Nephron (organoid): ENCODE measurements at regions not wholly inside any gene's neighbourhood (a gene's known extent, or its start where the extent isn't known, plus 50 kb on each side); places are given as distances from the start of the nearest gene placed in this dataset.

Source experiments
- H3K27ac Mint-ChIP-seq, 3 experiments: 2 replicates each; pipeline ENCODE4 v1.8.0; 2020; ENCODE audit warnings: mixed read lengths in 3 of 3, mild to moderate bottlenecking in 2 of 3, moderate library complexity in 1 of 3
- H3K27me3 Mint-ChIP-seq: 2 replicates; pipeline ENCODE4 v1.8.0; 2021; ENCODE audit warnings: low read depth, mild to moderate bottlenecking, moderate library complexity, mixed read lengths
- H3K36me3 Mint-ChIP-seq: 2 replicates; pipeline ENCODE4 v1.8.0; 2020; ENCODE audit warnings: low read depth, mixed read lengths
- H3K4me1 Mint-ChIP-seq: 2 replicates; pipeline ENCODE4 v1.8.0; 2020; ENCODE audit warnings: mixed read lengths
- H3K4me3 Mint-ChIP-seq, 3 experiments: 2 replicates each; pipeline ENCODE4 v1.8.0; 2020; ENCODE audit warnings: mild to moderate bottlenecking in 3 of 3, mixed read lengths in 3 of 3, moderate library complexity in 2 of 3
- H3K9me3 Mint-ChIP-seq: 2 replicates; pipeline ENCODE4 v1.8.0; 2020; ENCODE audit warnings: mixed read lengths
- CTCF ChIP-seq, 3 experiments: fragments of 200-600 bp; sonication (generic); IDR thresholded peaks; one replicate each; pipeline ENCODE4 v1.5.0; 2021; ENCODE audit warnings: antibody characterized with exemption in 3 of 3; ENCODE audit not compliant: unreplicated experiment in 3 of 3

- H3K9me3 Mint-ChIP-seq: no peaks in the 10 kb centered on the region
- H3K36me3 Mint-ChIP-seq: no peaks in the 10 kb centered on the region
- H3K4me3 Mint-ChIP-seq: no peak overlapping the region
- no peak for TF ChIP-seq CTCF (IDR thresholded peaks at IDR 0.05; ENCODE audit: unreplicated experiment in 3 of 3)
- H3K4me1 Mint-ChIP-seq: no peaks in the 10 kb centered on the region
- H3K27ac Mint-ChIP-seq: no peak overlapping the region
- no peaks in the 10 kb centered on the region for H3K27me3 Mint-ChIP-seq
These were observed 441.3 kb upstream of the ARRDC3 start for GRCh38 chr5:91824406-91824805.

- H3K36me3 Mint-ChIP-seq: no peaks in the 10 kb centered on the region
- H3K27me3 Mint-ChIP-seq: no peaks in the 10 kb centered on the region
- H3K4me1 Mint-ChIP-seq: no peaks in the 10 kb centered on the region
- H3K27ac Mint-ChIP-seq: no peak overlapping the region
- TF ChIP-seq CTCF (IDR thresholded peaks at IDR 0.05; ENCODE audit: unreplicated experiment in 3 of 3): no peak
- H3K4me3 Mint-ChIP-seq: no peak overlapping the region
- no peaks in the 10 kb centered on the region for H3K9me3 Mint-ChIP-seq
These were observed 437.8 kb upstream of the ARRDC3 start for GRCh38 chr5:91820874-91821273.

GRCh38 chr5:91816681-91817080 lies 433.6 kb upstream of the ARRDC3 start:
- H3K27me3 Mint-ChIP-seq: no peaks in the 10 kb centered on the region
- no peak overlapping the region for H3K27ac Mint-ChIP-seq
- peaks cover 7% of the 10 kb centered on the region for H3K9me3 Mint-ChIP-seq
- no peak for TF ChIP-seq CTCF (IDR thresholded peaks at IDR 0.05; ENCODE audit: unreplicated experiment in 3 of 3)
- no peaks in the 10 kb centered on the region for H3K36me3 Mint-ChIP-seq
- H3K4me1 Mint-ChIP-seq: no peaks in the 10 kb centered on the region
- no peak overlapping the region for H3K4me3 Mint-ChIP-seq

- Mint-ChIP-seq H3K4me3 (no peak overlapping the region), H3K27me3 (peaks cover 3% of the 10 kb centered on the region), H3K9me3 (peaks cover 3% of the 10 kb centered on the region), H3K36me3 (no peaks in the 10 kb centered on the region), H3K27ac (no peak overlapping the region), H3K4me1 (no peaks in the 10 kb centered on the region)
- TF ChIP-seq CTCF (IDR thresholded peaks at IDR 0.05; ENCODE audit: unreplicated experiment in 3 of 3): no peak
These were observed 414.5 kb upstream of the ARRDC3 start for GRCh38 chr5:91797576-91797975.

GRCh38 chr5:91794856-91795548 lies 411.9 kb upstream of the ARRDC3 start:
- Mint-ChIP-seq H3K9me3 (no peaks in the 10 kb centered on the region), H3K4me1 (no peaks in the 10 kb centered on the region), H3K27ac (no peak overlapping the region), H3K4me3 (no peak overlapping the region), H3K27me3 (no peaks in the 10 kb centered on the region), H3K36me3 (no peaks in the 10 kb centered on the region)
- no peak for TF ChIP-seq CTCF (IDR thresholded peaks at IDR 0.05; ENCODE audit: unreplicated experiment in 3 of 3)

GRCh38 chr5:91794455-91794854 lies 411.3 kb upstream of the ARRDC3 start:
- H3K4me1 Mint-ChIP-seq: no peaks in the 10 kb centered on the region

More at GRCh38 chr5:91794455-91794854, 411.3 kb upstream of the ARRDC3 start:
- Mint-ChIP-seq H3K4me3 (no peak overlapping the region), H3K9me3 (no peaks in the 10 kb centered on the region), H3K36me3 (no peaks in the 10 kb centered on the region), H3K27me3 (no peaks in the 10 kb centered on the region), H3K27ac (no peak overlapping the region)
- TF ChIP-seq CTCF (IDR thresholded peaks at IDR 0.05; ENCODE audit: unreplicated experiment in 3 of 3): no peak
